ENCODE measurements at regions not wholly inside any gene's neighbourhood (a gene's known extent, or its start where the extent isn't known, plus 50 kb on each side); places are given as distances from the start of the nearest gene placed in this dataset.

- H3K79me2 ChIP-seq (ENCODE audit: insufficient read depth, low read length), result no peaks in the 10 kb centered on the region
- CTCF ChIA-PET (ENCODE audit: low intra/inter-chr PET ratio, low total read pairs), result no interaction called here
- POLR2A ChIA-PET, result no interaction called here
- H2AFZ ChIP-seq (ENCODE audit: low read length), result no peak overlapping the region
- intact Hi-C loops (cut with micrococcal nuclease; ENCODE audit: unreplicated experiment) (no loop called here), in situ Hi-C loops (cut with HindIII; ENCODE audit: extremely low pct_ligation_motif_present, low pct_unique_long_range_greater_than_20kb) (no loop called here)
- no peak overlapping the region for H3K9ac ChIP-seq (ENCODE audit: insufficient read depth, low read depth, low read length)
- H3K4me1 ChIP-seq (ENCODE audit: insufficient read depth, low read length), result no peaks in the 10 kb centered on the region
- no peak for FAIRE-seq
- peaks cover 6 to 53% of the 10 kb centered on the region in 2 experiments for H3K27me3 ChIP-seq (ENCODE audit: control insufficient read depth in 1 of 2, insufficient read depth in 2 of 2, low read length in 2 of 2)
- no peak overlapping the region for H3K4me2 ChIP-seq (ENCODE audit: low read depth, low read length)
- H3K4me3 ChIP-seq (replicated peaks in 1 of 3; ENCODE audit: insufficient read depth in 1 of 3, low read depth in 2 of 3, low read length in 3 of 3), result no peak overlapping the region
- no peaks in the 10 kb centered on the region for H3K9me3 ChIP-seq (ENCODE audit: low read length)
- H3K36me3 ChIP-seq (replicated peaks in 1 of 2; ENCODE audit: control insufficient read depth in 1 of 2, insufficient read depth in 2 of 2, low read length in 2 of 2), result no peaks in the 10 kb centered on the region
- no peak overlapping the region for H3K27ac ChIP-seq (ENCODE audit: extremely low read length, insufficient read depth, low read length)
- TF ChIP-seq DR1 (CRISPR knock-in tag; IDR thresholded peaks at IDR 0.05), result no peak
- TF ChIP-seq ESRRA (CRISPR knock-in tag; IDR thresholded peaks at IDR 0.05; ENCODE audit: low read depth), result no peak
- TF ChIP-seq PPARG (CRISPR knock-in tag; conservative IDR thresholded peaks at IDR 0.05), result no peak
- TF ChIP-seq JARID2 (CRISPR knock-in tag; IDR thresholded peaks at IDR 0.05; ENCODE audit: insufficient replicate concordance), result no peak
- TF ChIP-seq, protein P1, sequence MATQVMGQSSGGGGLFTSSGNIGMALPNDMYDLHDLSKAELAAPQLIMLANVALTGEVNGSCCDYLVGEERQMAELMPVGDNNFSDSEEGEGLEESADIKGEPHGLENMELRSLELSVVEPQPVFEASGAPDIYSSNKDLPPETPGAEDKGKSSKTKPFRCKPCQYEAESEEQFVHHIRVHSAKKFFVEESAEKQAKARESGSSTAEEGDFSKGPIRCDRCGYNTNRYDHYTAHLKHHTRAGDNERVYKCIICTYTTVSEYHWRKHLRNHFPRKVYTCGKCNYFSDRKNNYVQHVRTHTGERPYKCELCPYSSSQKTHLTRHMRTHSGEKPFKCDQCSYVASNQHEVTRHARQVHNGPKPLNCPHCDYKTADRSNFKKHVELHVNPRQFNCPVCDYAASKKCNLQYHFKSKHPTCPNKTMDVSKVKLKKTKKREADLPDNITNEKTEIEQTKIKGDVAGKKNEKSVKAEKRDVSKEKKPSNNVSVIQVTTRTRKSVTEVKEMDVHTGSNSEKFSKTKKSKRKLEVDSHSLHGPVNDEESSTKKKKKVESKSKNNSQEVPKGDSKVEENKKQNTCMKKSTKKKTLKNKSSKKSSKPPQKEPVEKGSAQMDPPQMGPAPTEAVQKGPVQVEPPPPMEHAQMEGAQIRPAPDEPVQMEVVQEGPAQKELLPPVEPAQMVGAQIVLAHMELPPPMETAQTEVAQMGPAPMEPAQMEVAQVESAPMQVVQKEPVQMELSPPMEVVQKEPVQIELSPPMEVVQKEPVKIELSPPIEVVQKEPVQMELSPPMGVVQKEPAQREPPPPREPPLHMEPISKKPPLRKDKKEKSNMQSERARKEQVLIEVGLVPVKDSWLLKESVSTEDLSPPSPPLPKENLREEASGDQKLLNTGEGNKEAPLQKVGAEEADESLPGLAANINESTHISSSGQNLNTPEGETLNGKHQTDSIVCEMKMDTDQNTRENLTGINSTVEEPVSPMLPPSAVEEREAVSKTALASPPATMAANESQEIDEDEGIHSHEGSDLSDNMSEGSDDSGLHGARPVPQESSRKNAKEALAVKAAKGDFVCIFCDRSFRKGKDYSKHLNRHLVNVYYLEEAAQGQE (IDR thresholded peaks at IDR 0.05; ENCODE audit: borderline replicate concordance in 1 of 2, low read depth in 1 of 2, low read length in 2 of 2), result no peak
- TF ChIP-seq ZFYVE20 (CRISPR knock-in tag; IDR thresholded peaks at IDR 0.05; ENCODE audit: borderline replicate concordance, low read depth), result no peak
- no peak for TF ChIP-seq CHD2 (IDR thresholded peaks at IDR 0.05; ENCODE audit: low read depth, low read length)
- no peak for TF ChIP-seq ZNF329 (CRISPR knock-in tag; IDR thresholded peaks at IDR 0.05; ENCODE audit: low read depth)
- no peak for TF ChIP-seq HOXA5 (CRISPR knock-in tag; IDR thresholded peaks at IDR 0.05)
- no peak for TF ChIP-seq ZNF331 (CRISPR knock-in tag; IDR thresholded peaks at IDR 0.05)
- no peak for TF ChIP-seq TEAD3 (CRISPR knock-in tag; optimal IDR thresholded peaks at IDR 0.05; ENCODE audit: borderline replicate concordance)
- no peak for TF ChIP-seq HOXD1 (CRISPR knock-in tag; IDR thresholded peaks at IDR 0.05)
- TF ChIP-seq SNAPC2 (CRISPR knock-in tag; IDR thresholded peaks at IDR 0.05), result no peak
- TF ChIP-seq SATB2 (CRISPR knock-in tag; IDR thresholded peaks at IDR 0.05), result no peak
- no peak for TF ChIP-seq TRIM24 (CRISPR knock-in tag; IDR thresholded peaks at IDR 0.05)
- no peak for TF ChIP-seq BRCA1 (CRISPR knock-in tag; IDR thresholded peaks at IDR 0.05)
- TF ChIP-seq KLF15 (CRISPR knock-in tag; IDR thresholded peaks at IDR 0.05; ENCODE audit: borderline replicate concordance), result no peak
- TF ChIP-seq MTA1 (CRISPR knock-in tag; IDR thresholded peaks at IDR 0.05; ENCODE audit: borderline replicate concordance), result no peak
- 11% methylated on average over 16 of the region's 27 CpGs for WGBS (ENCODE audit: low lambda C conversion rate)
- no peaks in the 10 kb centered on the region for H4K20me1 ChIP-seq (ENCODE audit: insufficient read depth, low read length)
- DNase-seq (ENCODE audit: low spot score), result no peak
- BruUV-seq (replicated peaks), result no TSS peak
- ATAC-seq, result no peak
These were observed 180.7 kb downstream of the TBXT start for GRCh38 chr6:165986914-165987482.
